Small intestine (tissue), 7 donors: ENCODE measurements at regions not wholly inside any gene's neighbourhood (a gene's known extent, or its start where the extent isn't known, plus 50 kb on each side); places are given as distances from the start of the nearest gene placed in this dataset.

Experiments used
- DNase-seq, 2 donors: peaks; one replicate each; pipeline versions ENCODE4 v3.0.0 to v3.0.0-alpha.2; 2013
- FAIRE-seq: peaks from 2 replicates; lab custom pipeline; 2012; peaks lifted over from hg19 to GRCh38; lab: Jason Lieb, UNC
- H3K27ac ChIP-seq, 3 donors: one replicate each; pipeline ENCODE4 v1.5.1; 2013; ENCODE audit warnings: low read length in 2 of 3, mild to moderate bottlenecking in 2 of 3, control low read depth in 1 of 3, inconsistent platforms in 1 of 3, low read depth in 1 of 3, moderate library complexity in 1 of 3
- H3K27me3 ChIP-seq, 3 donors: one replicate each; pipeline ENCODE4 v1.6.1; 2013; ENCODE audit warnings: low read length in 3 of 3, inconsistent platforms in 1 of 3; ENCODE audit not compliant: control insufficient read depth in 3 of 3, insufficient read depth in 3 of 3
- H3K36me3 ChIP-seq, 3 donors: one replicate each; pipeline ENCODE4 v1.6.1; 2013; ENCODE audit warnings: low read length in 3 of 3, inconsistent platforms in 1 of 3, low read depth in 1 of 3, mild to moderate bottlenecking in 1 of 3, moderate library complexity in 1 of 3; ENCODE audit not compliant: control insufficient read depth in 3 of 3, insufficient read depth in 2 of 3
- H3K4me1 ChIP-seq, 3 donors: one replicate each; pipeline ENCODE4 v1.6.1; 2013; ENCODE audit warnings: low read length in 2 of 3, inconsistent platforms in 1 of 3, low read depth in 1 of 3, mild to moderate bottlenecking in 1 of 3, moderate library complexity in 1 of 3; ENCODE audit not compliant: control insufficient read depth in 3 of 3, insufficient read depth in 2 of 3
- H3K4me3 ChIP-seq, 3 donors: one replicate each; pipeline ENCODE4 v1.5.1; 2013; ENCODE audit warnings: low read length in 3 of 3, control low read depth in 1 of 3, inconsistent platforms in 1 of 3, low read depth in 1 of 3, mild to moderate bottlenecking in 1 of 3, moderate library complexity in 1 of 3
- H3K9me3 ChIP-seq, 2 donors: one replicate each; pipeline ENCODE4 v1.6.1; 2013; ENCODE audit warnings: low read depth in 1 of 2, low read length in 1 of 2; ENCODE audit not compliant: control insufficient read depth in 2 of 2, insufficient read depth in 1 of 2
- WGBS, 3 donors: extraction: QIAGEN DNeasy Blood & Tissue Kit; methylation state at CpG; one replicate each; pipeline ENCODE4 v1.1.7; 2013; 5-methylcytosine and 5-hydroxymethylcytosine counted together
- donor health status: healthy with polysubstance abuse.
- donor health status: control.
- donor health status: control.
- donor health status: Bipolar disorder and iron deficiency.
- donor health status: healthy.

DNA sequence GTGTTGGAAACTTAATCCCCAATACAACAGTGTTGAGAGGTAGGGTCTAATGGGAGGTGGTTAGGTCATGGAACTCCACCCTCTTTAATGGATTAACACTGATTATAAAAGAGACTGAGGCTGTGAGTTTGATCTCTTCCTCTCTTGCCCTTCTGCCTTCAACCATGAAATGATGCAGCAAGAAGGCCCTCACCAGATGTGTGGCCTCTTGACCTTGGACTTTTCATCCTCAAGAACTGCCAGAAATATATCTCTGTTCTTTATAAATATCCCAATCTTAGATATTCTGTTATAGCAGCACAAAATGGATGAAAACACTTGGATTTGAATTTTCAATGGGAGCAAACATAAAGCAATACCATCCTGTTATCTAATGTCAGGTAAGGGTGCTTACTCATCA, 67.6 kb downstream of the NMUR2 start:
- H3K36me3 ChIP-seq: no peaks in the 10 kb centered on the region
- H3K27ac ChIP-seq: no peak overlapping the region
- H3K4me3 ChIP-seq: no peak overlapping the region
- H3K4me1 ChIP-seq: no peaks in the 10 kb centered on the region
- DNase-seq: no peak
- H3K27me3 ChIP-seq: no peaks in the 10 kb centered on the region
- no peaks in the 10 kb centered on the region for H3K9me3 ChIP-seq
- FAIRE-seq: no peak

GRCh38 chr5:152335461-152335860, 69.6 kb downstream of the NMUR2 start:
- no peaks in the 10 kb centered on the region for H3K36me3 ChIP-seq
- H3K9me3 ChIP-seq: no peaks in the 10 kb centered on the region
- H3K27ac ChIP-seq: no peak overlapping the region
- WGBS, 3 donors: 59 to 76% (median 63%) methylated on average over 1 of the region's 1 CpG
- DNase-seq (no peak), FAIRE-seq (no peak)
- no peaks in the 10 kb centered on the region for H3K4me1 ChIP-seq
- no peaks in the 10 kb centered on the region for H3K27me3 ChIP-seq
- no peak overlapping the region for H3K4me3 ChIP-seq

DNA sequence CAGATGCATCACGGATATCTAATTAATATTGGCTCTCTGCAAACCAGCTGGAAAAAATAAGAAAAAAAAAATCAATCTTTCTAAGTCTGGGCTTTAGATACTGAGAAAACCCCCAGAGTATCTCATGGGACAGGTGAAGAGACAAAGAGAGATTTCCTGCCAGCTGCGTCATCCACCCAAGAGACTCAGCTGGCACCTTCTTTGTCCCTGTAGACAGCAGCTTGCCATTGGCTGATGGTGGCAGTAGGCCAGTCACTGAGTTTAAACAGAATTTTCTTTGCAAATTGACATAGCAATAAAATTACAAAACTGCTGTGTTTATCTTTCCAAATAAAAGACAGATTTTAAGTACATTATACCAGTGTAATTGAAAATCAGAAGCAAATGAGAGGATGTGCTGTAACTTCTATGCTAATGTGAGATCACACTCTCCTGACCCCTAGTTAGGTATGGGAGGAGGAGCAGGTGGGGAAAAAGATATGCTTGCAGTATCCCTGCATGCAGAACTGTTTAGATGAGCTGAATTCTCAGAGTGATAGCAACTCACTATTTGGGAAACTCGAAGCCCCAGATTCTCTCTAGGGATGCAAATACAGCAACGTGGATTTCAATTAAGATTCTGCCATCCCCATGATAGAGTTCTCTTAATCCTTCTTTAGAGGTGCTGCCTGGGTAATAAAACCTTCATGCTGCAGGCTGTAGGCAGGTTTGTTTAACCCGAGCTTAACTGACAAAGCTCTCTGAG, 72.2 kb downstream of the NMUR2 start:
- no peaks in the 10 kb centered on the region for H3K4me1 ChIP-seq
- WGBS, 3 donors: 59 to 63% (median 61%) methylated on average over 5 of the region's 5 CpGs
- FAIRE-seq: no peak
- H3K27me3 ChIP-seq: no peaks in the 10 kb centered on the region
- H3K36me3 ChIP-seq: no peaks in the 10 kb centered on the region
- H3K9me3 ChIP-seq: no peaks in the 10 kb centered on the region
- no peak overlapping the region for H3K4me3 ChIP-seq
- H3K27ac ChIP-seq: no peak overlapping the region
- no peak for DNase-seq

GRCh38 chr5:152331718-152332117, 73.4 kb downstream of the NMUR2 start:
- Histone ChIP-seq H3K27me3 (no peaks in the 10 kb centered on the region), H3K4me3 (no peak overlapping the region), H3K36me3 (no peaks in the 10 kb centered on the region), H3K4me1 (no peaks in the 10 kb centered on the region), H3K9me3 (no peaks in the 10 kb centered on the region), H3K27ac (no peak overlapping the region)
- WGBS, 3 donors: 63 to 86% (median 69%) methylated on average over 2 of the region's 2 CpGs
- no peak for DNase-seq
- FAIRE-seq: no peak

DNA sequence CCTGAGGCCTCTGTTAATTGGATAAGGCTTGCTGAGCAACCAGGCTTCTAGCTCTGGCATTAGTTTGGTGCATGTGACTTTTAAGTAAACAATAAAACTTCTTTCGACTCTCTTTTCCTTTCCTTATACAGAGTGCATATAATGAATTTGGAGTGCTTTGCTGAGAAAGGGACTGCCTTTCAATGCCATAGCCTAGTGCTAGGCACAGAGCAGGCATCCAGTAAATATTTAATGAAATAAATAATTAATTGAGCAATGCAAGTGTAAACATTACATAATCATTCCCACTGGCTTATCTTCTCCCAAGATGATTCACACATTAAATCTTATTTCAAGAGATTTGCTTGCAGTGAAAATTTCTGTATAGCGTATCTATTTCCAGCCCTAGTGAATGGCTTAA, 74.1 kb downstream of the NMUR2 start:
- DNase-seq (no peak), FAIRE-seq (no peak)
- H3K27me3 ChIP-seq: no peaks in the 10 kb centered on the region
- no peaks in the 10 kb centered on the region for H3K36me3 ChIP-seq
- 35 to 51% (median 38%) methylated on average over 2 of the region's 2 CpGs for WGBS, 3 donors
- H3K9me3 ChIP-seq: no peaks in the 10 kb centered on the region
- H3K27ac ChIP-seq: no peak overlapping the region
- no peak overlapping the region for H3K4me3 ChIP-seq
- H3K4me1 ChIP-seq: no peaks in the 10 kb centered on the region

GRCh38 chr5:152329761-152330283, 75.3 kb downstream of the NMUR2 start:
- H3K4me1 ChIP-seq: no peaks in the 10 kb centered on the region
- no peak overlapping the region for H3K27ac ChIP-seq
- H3K27me3 ChIP-seq: no peaks in the 10 kb centered on the region
- H3K9me3 ChIP-seq: no peaks in the 10 kb centered on the region
- 79 to 85% (median 82%) methylated on average over 5 of the region's 5 CpGs for WGBS, 3 donors
- no peak overlapping the region for H3K4me3 ChIP-seq
- FAIRE-seq: no peak
- no peaks in the 10 kb centered on the region for H3K36me3 ChIP-seq
- DNase-seq: no peak

DNA sequence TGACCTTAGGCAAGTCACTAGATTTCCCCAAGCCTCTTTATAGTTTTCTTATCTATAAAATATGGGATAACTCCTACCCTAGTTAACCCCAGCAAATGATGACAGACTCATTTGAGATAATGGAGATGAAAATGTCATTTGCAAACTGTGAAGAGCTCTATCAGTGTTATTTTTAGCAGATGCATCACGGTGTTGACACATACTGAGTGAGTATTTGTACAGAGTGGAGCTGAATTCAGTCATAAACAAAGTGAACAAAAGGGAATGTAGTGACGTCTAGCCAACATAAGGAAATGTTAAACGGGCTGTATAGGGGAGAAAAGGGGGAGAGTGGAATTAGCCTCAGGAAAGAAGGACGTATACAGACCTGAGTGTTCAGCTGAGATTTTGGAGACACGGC, 75.9 kb downstream of the NMUR2 start:
- no peaks in the 10 kb centered on the region for H3K4me1 ChIP-seq
- no peaks in the 10 kb centered on the region for H3K36me3 ChIP-seq
- DNase-seq (no peak), FAIRE-seq (no peak)
- WGBS, 3 donors: 47 to 55% (median 50%) methylated on average over 5 of the region's 5 CpGs
- H3K27ac ChIP-seq: no peak overlapping the region
- no peaks in the 10 kb centered on the region for H3K27me3 ChIP-seq
- peaks cover 0 to 1% of the 10 kb centered on the region in 2 donors for H3K9me3 ChIP-seq
- H3K4me3 ChIP-seq: no peak overlapping the region

DNA sequence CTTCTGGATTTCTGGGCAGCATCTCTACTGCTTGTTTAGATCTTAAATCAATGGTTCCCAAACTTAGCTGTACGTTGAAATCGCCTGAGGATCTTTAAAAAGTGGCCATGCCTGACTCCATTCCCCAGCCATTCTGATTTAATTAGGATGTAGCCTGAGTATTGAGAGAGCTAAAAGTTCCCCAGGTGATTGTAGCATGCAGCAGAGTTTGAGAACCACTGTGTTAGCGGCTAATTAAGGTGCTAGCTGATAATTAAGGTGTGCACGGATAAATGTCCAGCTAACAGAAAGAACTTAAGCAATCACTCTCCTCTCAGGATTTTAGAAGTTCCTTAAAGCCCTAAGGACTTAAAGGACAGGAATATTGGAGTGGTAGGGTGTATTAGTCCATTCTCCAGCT, 89.1 kb downstream of the NMUR2 start:
- Histone ChIP-seq H3K9me3 (no peaks in the 10 kb centered on the region), H3K27me3 (no peaks in the 10 kb centered on the region), H3K4me1 (no peaks in the 10 kb centered on the region), H3K36me3 (no peaks in the 10 kb centered on the region), H3K4me3 (no peak overlapping the region), H3K27ac (no peak overlapping the region)
- FAIRE-seq (no peak), DNase-seq (no peak)
- WGBS, 3 donors: 79 to 86% (median 80%) methylated on average over 4 of the region's 4 CpGs
